ENCODE measurements at regions not wholly inside any gene's neighbourhood (a gene's known extent, or its start where the extent isn't known, plus 50 kb on each side); places are given as distances from the start of the nearest gene placed in this dataset.
"Not testable (repeated sequence)": the region's sequence is repeated elsewhere in the genome, so short reads cannot be mapped to it uniquely, and the experiment has no call there.

DNA sequence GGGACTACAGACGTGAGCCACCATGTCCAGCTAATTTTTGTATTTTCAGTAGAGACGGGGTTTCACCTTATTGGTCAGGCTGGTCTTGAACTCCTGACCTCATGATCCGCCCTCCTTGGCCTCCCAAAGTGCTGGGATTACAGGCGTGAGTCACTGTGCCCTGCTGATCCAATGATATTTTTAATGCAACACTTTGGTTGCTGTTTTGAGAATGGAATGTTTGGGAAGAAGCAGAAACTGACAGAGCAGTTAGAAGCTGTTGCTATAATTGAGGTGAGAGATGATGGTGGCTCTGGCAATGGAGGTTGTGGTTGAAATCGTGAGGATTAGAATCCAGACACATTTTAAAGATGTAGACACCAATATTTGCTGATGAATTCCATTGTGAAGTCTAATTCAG, 1209.9 kb upstream of the GOT2 start:
- TF ChIP-seq CTCF, POLR2A (IDR thresholded peaks at IDR 0.05): not testable (repeated sequence)

All from uterus (tissue), 2 donors.